ENCODE measurements at regions not wholly inside any gene's neighbourhood (a gene's known extent, or its start where the extent isn't known, plus 50 kb on each side); places are given as distances from the start of the nearest gene placed in this dataset.

- TF ChIP-seq EP300 (IDR thresholded peaks at IDR 0.05; ENCODE audit: low read depth): no peak
- no peak for TF ChIP-seq CTCF (IDR thresholded peaks at IDR 0.05)
Observed at GRCh38 chr6:150739711-150740349, 125.7 kb upstream of the MTHFD1L start.
